Transverse colon (tissue), 4 donors: ENCODE measurements at regions not wholly inside any gene's neighbourhood (a gene's known extent, or its start where the extent isn't known, plus 50 kb on each side); places are given as distances from the start of the nearest gene placed in this dataset.

Experiments
- DNase-seq: peaks from one replicate; pipeline ENCODE4 v3.0.0-alpha.2; 2019
- H3K27ac ChIP-seq, 4 donors: fragments of 200-600 bp; sonication (generic); 2 replicates each; pipeline ENCODE4 v1.5.1; 2016 to 2018; ENCODE audit warnings: inconsistent platforms in 4 of 4
- H3K27me3 ChIP-seq: fragments of 200-600 bp; sonication (generic); 2 replicates; pipeline ENCODE4 v1.5.1; 2017; ENCODE audit warnings: inconsistent platforms
- H3K36me3 ChIP-seq, 4 donors: fragments of 200-600 bp; sonication (generic); 2 replicates each; pipeline ENCODE4 v1.5.1; 2017 to 2019; ENCODE audit warnings: inconsistent platforms in 4 of 4
- H3K4me1 ChIP-seq, 4 donors: fragments of 200-600 bp; sonication (generic); 2 replicates each; pipeline ENCODE4 v1.5.1; 2017 to 2020; ENCODE audit warnings: inconsistent platforms in 4 of 4
- H3K4me3 ChIP-seq, 4 donors: fragments of 200-600 bp; sonication (generic); 1 replicate in 1 of 4; 2 replicates in 3 of 4; pipeline versions ENCODE4 v1.5.1 to v1.6.1; 2017 to 2019; ENCODE audit warnings: inconsistent platforms in 4 of 4
- H3K9me3 ChIP-seq, 2 donors: fragments of 200-600 bp; sonication (generic); 2 replicates each; pipeline ENCODE4 v1.5.1; 2017 to 2019; ENCODE audit warnings: inconsistent platforms in 2 of 2
- CTCF ChIP-seq, 5 experiments: fragments of 200-600 bp in 3 of 5; fragments of 450-650 bp in 2 of 5; sonication (generic) in 3 of 5; IDR thresholded peaks; 1 replicate in 2 of 5; 2 replicates in 3 of 5; pipeline ENCODE4 v1.5.1; 2016 to 2017; ENCODE audit warnings: antibody characterized with exemption in 5 of 5, inconsistent platforms in 3 of 5, mild to moderate bottlenecking in 2 of 5, moderate library complexity in 1 of 5
- EP300 ChIP-seq: sonication (generic); formaldehyde crosslinking; IDR thresholded peaks from one replicate; pipeline ENCODE4 v1.6.1; 2017; ENCODE audit warnings: antibody characterized with exemption, low read depth
- POLR2A ChIP-seq: fragments of 450-650 bp; IDR thresholded peaks from one replicate; pipeline ENCODE4 v1.6.1; 2016; ENCODE audit warnings: antibody characterized with exemption, mild to moderate bottlenecking, moderate library complexity
- POLR2AphosphoS5 ChIP-seq, 3 donors: sonication (generic); formaldehyde crosslinking; IDR thresholded peaks; one replicate each; pipeline ENCODE4 v1.6.1; 2016; ENCODE audit warnings: antibody characterized with exemption in 3 of 3
- WGBS, 2 donors: methylation state at CpG; one replicate each; pipeline ENCODE4 v1.1.5; 2018; ENCODE audit warnings: low coverage in 1 of 2; 5-methylcytosine and 5-hydroxymethylcytosine counted together
- in situ Hi-C, 4 donors: fragments of 200-750 bp; cut with MboI; loops; one replicate each; pipeline versions ENCODE4 v1.15.0 to v1.15.1; 2017; ENCODE audit warnings: low sequenced_read_pairs in 3 of 4, low pct_ligation_motif_present in 1 of 4, low pct_unique_long_range_greater_than_20kb in 1 of 4
- intact Hi-C: fragments of 100-400 bp; cut with DNase I; formaldehyde crosslinking; loops from one replicate; pipeline ENCODE4 v1.15.1; 2023; ENCODE audit warnings: low total_unique reads

DNA sequence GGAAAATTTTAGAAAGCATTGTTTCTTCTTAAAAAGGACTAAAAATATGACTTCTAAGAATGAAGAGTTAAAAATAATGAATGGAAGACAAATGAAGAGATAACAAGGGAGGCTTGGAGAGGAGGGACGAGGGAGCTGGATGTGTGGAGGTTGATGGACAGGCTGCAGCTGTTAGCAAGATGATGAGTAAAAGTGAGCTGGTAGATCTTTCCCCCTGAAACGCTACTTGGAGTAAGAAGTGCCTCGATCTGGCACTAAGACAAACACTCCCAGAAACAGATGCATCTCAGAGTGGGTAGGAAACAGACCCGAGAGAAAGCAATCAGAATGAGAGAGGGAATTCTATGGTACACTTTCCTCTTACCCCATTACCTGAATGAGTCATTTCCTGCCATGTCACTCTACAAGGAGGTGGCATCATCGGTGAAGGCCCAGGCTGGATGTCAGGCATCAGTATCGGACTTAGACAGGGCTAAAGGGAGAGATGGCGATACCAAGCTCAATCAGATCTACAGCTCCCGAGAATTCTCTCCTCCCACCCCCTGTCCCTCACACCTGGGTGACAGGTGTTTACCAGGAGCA lies 154.1 kb upstream of the BMP2 start:
- in situ Hi-C loops, result no loop called here

GRCh38 chr20:6612606-6612923 lies 154.9 kb upstream of the BMP2 start:
- H3K27me3 ChIP-seq, result no peaks in the 10 kb centered on the region
- H3K36me3 ChIP-seq, result no peaks in the 10 kb centered on the region
- intact Hi-C loops, result no loop called here
- DNase-seq, result no peak
- 74 to 80% methylated on average over 1 of the region's 1 CpG for WGBS, 2 donors
- H3K4me3 ChIP-seq, result no peak overlapping the region
- no peaks in the 10 kb centered on the region for H3K9me3 ChIP-seq
- TF ChIP-seq EP300, result no peak
- TF ChIP-seq POLR2AphosphoS5 (IDR thresholded peaks at IDR 0.05), result no peak
- no peaks in the 10 kb centered on the region for H3K4me1 ChIP-seq
- H3K27ac ChIP-seq, result no peak overlapping the region
- in situ Hi-C loops, result no loop called here

More for the DNA sequence above, 154.1 kb upstream of the BMP2 start:
- Histone ChIP-seq H3K27me3 (no peaks in the 10 kb centered on the region), H3K4me1 (no peaks in the 10 kb centered on the region), H3K27ac (no peak overlapping the region), H3K9me3 (no peaks in the 10 kb centered on the region), H3K4me3 (no peak overlapping the region), H3K36me3 (no peaks in the 10 kb centered on the region)
- WGBS, 2 donors, result 57 to 58% methylated on average over 5 to 8 of the region's 8 CpGs
- TF ChIP-seq CTCF (IDR thresholded peaks at IDR 0.05), result no peak
- TF ChIP-seq EP300, result no peak
- TF ChIP-seq POLR2AphosphoS5 (IDR thresholded peaks at IDR 0.05), result no peak
- TF ChIP-seq POLR2A, result no peak
- no peak for DNase-seq
- intact Hi-C loops, result no loop called here

DNA sequence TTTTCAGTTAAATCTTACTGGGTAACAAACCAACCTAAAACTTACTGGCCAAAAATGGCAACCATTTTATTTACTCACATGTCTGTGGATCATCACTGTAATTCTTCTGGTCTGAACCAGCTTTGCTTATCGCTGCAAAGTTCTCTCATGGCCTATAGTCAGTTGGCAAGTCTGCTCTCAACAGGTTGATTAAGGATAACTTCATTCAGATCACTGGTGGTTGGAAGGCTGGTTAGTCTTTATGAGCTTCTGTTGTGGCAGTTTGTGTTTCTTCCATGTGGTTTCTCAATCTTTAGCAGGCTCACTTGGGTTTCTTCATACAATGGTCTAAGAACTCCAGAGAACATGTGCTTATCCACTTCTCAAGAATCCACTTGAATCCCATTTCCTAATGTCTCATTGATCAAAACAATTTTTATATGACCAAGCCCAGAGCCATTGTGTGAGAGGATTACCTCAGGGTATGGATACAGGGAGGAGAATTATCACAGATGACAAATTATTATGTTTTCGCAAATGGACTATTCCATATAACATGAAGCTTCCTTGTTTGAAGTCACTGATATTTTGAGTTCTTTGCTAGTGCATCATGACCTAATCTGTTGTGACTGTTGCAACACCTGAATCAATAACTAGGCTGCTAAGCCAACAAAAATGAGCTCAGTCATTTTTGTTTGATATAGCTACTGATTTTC lies 155.4 kb upstream of the BMP2 start:
- in situ Hi-C loops, result no loop called here
- no peaks in the 10 kb centered on the region for H3K36me3 ChIP-seq
- H3K9me3 ChIP-seq, result no peaks in the 10 kb centered on the region
- H3K4me3 ChIP-seq, result no peak overlapping the region
- 94 to 100% methylated on average over 2 of the region's 2 CpGs for WGBS, 2 donors
- intact Hi-C loops, result no loop called here
- no peak overlapping the region for H3K27ac ChIP-seq
- no peaks in the 10 kb centered on the region for H3K4me1 ChIP-seq
- no peak for DNase-seq
- no peak for TF ChIP-seq POLR2A
- TF ChIP-seq POLR2AphosphoS5 (IDR thresholded peaks at IDR 0.05), result no peak
- no peak for TF ChIP-seq EP300
- no peak for TF ChIP-seq CTCF (IDR thresholded peaks at IDR 0.05)
- no peaks in the 10 kb centered on the region for H3K27me3 ChIP-seq

GRCh38 chr20:6606651-6607050 lies 160.8 kb upstream of the BMP2 start:
- in situ Hi-C loops, result no loop called here
- no peaks in the 10 kb centered on the region for H3K4me1 ChIP-seq
- WGBS, 2 donors, result 95% methylated on average over 3 of the region's 3 CpGs; no CpG with 5 or more reads in 1 of the 2 donors
- DNase-seq, result no peak
- H3K4me3 ChIP-seq, result no peak overlapping the region
- H3K27me3 ChIP-seq, result no peaks in the 10 kb centered on the region
- H3K27ac ChIP-seq, result no peak overlapping the region
- intact Hi-C loops, result no loop called here
- no peak for TF ChIP-seq EP300
- no peak for TF ChIP-seq POLR2A
- TF ChIP-seq CTCF (IDR thresholded peaks at IDR 0.05), result no peak
- TF ChIP-seq POLR2AphosphoS5 (IDR thresholded peaks at IDR 0.05), result no peak
- H3K36me3 ChIP-seq, result no peaks in the 10 kb centered on the region
- no peaks in the 10 kb centered on the region for H3K9me3 ChIP-seq
